OCI-LY7 (cell line): ENCODE measurements at regions not wholly inside any gene's neighbourhood (a gene's known extent, or its start where the extent isn't known, plus 50 kb on each side); places are given as distances from the start of the nearest gene placed in this dataset.

Source experiments
- EZH2phosphoT487 ChIP-seq: fragments of 200-600 bp; sonication (generic); IDR thresholded peaks from 2 replicates; pipeline ENCODE4 v1.6.1; 2018; ENCODE audit warnings: low read depth, borderline replicate concordance, mild to moderate bottlenecking, mixed run types, antibody characterized with exemption, low read length, moderate library complexity, mixed read lengths
- TF ChIP-seq, protein P1 (sequence below): fragments of 200-600 bp; sonication (generic); conservative IDR thresholded peaks from 2 replicates; pipeline ENCODE4 v1.5.1; 2014; ENCODE audit warnings: mild to moderate bottlenecking, antibody characterized with exemption, low read length, moderate library complexity, mixed read lengths

DNA sequence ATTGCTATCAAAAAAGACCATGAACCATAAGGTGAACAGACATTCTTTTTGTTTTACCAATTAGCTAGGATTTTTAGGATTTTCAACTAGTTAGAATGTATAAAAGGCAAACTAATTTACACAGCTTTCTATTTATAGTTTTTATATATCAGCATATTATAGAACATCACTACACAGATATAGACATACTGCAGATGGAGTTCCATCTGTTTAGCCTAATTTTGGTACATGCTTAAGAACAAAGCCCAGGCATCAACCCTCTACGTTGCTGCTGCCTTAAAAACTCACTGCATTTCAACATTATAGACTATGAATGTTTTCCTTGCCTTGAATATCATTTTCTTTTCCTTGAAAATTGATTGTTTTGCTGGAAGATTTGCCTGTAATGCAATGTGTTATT is 2227.5 kb upstream of the C9orf72 start:
- TF ChIP-seq, protein P1, sequence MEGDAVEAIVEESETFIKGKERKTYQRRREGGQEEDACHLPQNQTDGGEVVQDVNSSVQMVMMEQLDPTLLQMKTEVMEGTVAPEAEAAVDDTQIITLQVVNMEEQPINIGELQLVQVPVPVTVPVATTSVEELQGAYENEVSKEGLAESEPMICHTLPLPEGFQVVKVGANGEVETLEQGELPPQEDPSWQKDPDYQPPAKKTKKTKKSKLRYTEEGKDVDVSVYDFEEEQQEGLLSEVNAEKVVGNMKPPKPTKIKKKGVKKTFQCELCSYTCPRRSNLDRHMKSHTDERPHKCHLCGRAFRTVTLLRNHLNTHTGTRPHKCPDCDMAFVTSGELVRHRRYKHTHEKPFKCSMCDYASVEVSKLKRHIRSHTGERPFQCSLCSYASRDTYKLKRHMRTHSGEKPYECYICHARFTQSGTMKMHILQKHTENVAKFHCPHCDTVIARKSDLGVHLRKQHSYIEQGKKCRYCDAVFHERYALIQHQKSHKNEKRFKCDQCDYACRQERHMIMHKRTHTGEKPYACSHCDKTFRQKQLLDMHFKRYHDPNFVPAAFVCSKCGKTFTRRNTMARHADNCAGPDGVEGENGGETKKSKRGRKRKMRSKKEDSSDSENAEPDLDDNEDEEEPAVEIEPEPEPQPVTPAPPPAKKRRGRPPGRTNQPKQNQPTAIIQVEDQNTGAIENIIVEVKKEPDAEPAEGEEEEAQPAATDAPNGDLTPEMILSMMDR: no peak
- TF ChIP-seq EZH2phosphoT487: no peak
